GM21423 (cell line): ENCODE measurements at regions not wholly inside any gene's neighbourhood (a gene's known extent, or its start where the extent isn't known, plus 50 kb on each side); places are given as distances from the start of the nearest gene placed in this dataset.

ENCODE experiments used
- ATAC-seq: cut with Tn5 transposase; IDR thresholded peaks from one replicate; pipeline ENCODE4 v1.9.1; 2021; ENCODE audit warnings: mild to moderate bottlenecking, moderate library complexity; ENCODE audit not compliant: unreplicated experiment

- no peak for ATAC-seq
Measured at GRCh38 chr2:111673526-111673925, 210.5 kb downstream of the ANAPC1 start.

- no peak for ATAC-seq
Measured at GRCh38 chr2:111675419-111676194, 208.4 kb downstream of the ANAPC1 start.

GRCh38 chr2:111676291-111676822 lies 207.6 kb downstream of the ANAPC1 start:
- no peak for ATAC-seq

DNA sequence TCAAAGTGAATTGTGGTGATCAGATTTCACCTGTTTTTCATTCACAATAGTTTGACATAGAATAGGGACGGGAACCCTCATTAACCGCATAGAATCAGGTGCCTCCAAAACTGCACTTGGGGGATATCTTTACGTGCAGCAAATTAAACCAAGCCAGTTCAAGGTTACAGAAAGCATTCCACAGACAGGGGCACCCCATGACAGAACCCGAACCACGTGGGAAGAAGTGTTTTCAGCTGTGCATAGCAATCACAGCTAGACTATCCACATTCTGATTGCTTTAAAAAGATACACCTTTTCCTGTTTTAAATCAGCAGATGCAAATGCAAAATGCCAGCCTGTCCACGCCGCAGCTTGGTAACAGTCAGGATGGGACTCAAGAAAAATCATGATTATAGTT lies 205.8 kb downstream of the ANAPC1 start:
- ATAC-seq, result no peak

DNA sequence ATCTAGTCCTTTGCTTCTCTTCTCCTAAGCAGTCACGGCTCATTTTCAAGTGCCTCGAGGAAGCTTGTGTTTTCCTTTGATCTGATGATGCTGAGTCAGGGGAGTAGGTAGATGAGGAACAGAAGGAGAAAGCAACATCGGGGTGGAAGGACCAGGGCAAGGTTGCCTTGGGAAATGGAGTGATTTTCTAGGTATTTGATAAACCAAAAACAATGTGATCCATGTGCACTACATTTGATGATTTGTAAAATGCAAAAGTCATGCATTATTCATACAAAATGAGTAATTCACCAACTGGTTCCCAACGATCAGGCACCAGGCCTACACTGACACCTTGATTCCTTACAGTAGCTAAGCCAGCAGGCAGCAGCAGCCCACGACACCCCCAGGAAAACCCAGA lies 205.3 kb downstream of the ANAPC1 start:
- ATAC-seq, result no peak

GRCh38 chr2:111679202-111679601 lies 204.8 kb downstream of the ANAPC1 start:
- no peak for ATAC-seq

GRCh38 chr2:111684611-111685010 lies 199.4 kb downstream of the ANAPC1 start:
- no peak for ATAC-seq

- no peak for ATAC-seq
Measured at GRCh38 chr2:111685342-111685741, 198.7 kb downstream of the ANAPC1 start.

DNA sequence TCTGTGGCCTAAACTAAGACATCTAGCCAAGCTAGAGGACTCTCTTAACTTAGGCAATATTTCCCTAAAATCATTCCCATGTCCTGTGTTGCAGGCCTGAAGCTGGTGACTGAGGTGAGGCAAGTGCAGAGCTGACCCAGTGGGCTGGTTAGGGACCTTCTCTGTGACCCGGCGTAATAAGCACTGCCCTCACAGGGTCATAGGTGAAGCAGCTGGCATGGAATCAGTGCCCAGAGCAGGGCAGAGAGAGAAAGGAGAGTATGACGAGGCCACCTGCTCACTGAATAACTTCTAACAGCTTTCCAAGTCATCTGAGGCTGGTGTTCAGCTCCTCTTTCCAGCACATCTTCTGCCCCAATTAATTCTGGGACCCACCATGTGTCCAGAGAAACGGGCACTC lies 197.0 kb downstream of the ANAPC1 start:
- ATAC-seq, result no peak

GRCh38 chr2:111687911-111688310 lies 196.1 kb downstream of the ANAPC1 start:
- ATAC-seq, result no peak

DNA sequence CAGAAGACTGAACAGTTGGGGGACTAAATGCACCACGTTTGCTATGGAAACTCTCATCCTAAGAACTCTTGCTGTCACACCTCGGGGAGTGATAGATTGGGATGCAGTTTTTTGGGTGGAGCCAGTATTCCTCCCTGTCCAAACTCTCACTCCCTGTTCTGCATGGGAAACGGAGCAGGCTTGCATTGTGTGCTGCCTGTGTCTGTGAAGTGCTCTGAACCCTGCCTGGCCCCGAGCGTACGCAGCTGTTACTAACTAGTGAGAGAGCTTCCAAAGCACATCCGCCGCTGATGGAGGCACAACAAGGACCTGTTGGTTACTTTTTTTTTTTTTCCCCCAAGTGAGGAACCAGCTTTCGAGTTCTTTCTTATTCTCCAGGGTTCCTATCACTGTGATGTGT lies 195.5 kb downstream of the ANAPC1 start:
- ATAC-seq, result no peak

DNA sequence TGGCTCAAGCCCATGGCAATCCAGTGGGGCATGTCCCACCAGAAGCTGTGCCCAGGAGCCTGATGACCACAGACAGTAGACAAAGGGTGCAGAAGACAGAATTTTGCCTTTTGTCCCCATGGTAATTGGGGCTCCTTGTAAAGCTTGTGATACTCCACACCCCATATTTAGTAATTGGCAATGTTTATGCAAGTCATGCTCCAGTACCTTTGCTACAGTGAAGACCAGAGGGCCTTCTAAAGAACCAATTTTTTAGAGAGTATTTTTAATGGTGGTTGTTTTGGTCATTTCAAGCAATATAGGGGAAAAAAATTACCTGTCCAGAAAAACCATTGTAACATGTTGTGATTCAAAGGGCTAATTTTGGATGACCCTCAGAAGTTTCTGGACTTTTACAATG lies 194.8 kb downstream of the ANAPC1 start:
- no peak for ATAC-seq

GRCh38 chr2:111689941-111690340 lies 194.1 kb downstream of the ANAPC1 start:
- ATAC-seq, result no peak

DNA sequence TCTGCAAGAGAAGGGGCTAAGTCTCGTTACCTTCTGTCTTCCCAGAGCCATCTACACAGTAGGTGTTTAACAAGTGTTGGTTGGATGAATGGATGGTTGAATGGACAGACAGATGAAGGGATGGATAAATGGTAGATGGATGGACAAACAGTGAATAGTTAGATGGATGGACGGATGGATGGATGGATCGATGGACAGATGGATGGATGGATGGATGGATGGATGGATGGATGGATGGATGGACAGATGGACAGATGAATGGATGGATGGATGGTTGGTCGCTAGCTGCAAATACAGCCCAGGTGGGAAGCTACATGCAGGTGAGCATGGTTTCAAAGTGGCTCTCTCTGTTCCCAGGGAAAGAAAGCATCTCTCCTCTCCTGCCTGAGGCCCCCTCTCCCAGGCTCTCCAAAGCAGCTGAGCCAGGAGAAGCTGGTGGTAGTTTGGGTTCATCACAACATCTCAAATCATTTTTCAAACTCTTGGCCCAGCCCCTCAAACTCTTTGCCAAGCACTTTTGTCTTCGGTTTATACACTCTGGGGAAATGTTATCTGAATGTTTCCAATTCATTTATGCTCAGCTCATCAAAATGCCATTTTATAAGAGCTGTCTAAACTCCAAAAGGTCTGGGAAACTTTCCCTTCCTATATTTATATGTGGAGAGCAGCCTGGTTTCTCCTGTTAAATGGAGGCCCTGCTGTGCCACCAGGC lies 192.7 kb downstream of the ANAPC1 start:
- no peak for ATAC-seq

GRCh38 chr2:111692311-111692710 lies 191.7 kb downstream of the ANAPC1 start:
- ATAC-seq, result no peak

DNA sequence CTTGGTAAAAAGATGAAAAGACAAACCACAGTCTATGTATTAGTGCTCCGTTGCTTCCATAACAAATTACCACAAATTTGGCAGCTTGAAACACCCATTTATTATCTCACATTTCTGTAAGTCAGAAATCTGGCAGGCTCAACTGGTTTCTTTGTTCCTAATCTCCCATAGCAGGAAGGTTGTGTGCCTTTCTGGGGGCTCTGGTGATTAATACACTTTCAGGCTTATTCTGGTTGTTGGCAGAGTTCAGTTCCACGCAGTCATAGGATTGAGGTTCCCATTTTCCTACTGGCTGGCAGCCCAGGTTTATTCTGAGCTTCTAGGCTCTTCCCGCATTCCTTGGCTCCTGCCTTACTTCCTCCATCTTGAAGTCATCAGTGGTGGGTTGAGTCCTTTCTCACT lies 189.3 kb downstream of the ANAPC1 start:
- no peak for ATAC-seq

DNA sequence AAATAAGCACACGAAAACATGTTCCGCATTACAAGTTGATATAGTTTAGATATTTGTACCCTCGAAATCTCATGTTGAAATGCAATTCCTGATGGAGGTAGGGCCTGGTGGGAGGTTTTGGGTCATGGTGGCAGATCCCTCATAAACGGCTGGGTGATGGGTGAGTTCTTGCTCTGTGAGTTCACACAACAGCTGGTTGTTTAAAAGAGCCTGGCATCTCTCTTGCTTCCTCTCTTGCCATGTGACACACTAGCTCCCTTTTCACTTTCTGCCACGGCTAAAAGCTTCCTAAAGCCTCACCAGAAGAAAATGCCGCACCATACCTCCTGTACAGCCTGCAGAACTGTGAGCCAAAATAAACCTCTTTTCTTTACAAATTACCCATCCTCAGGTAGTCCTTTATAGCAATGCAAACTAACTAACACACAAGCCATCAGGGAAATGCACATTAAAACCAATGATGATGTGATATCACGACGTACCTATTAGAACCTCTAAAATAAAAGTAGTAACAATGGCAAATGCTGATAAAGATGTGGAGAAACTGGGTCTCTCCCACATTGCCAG lies 188.5 kb downstream of the ANAPC1 start:
- ATAC-seq, result no peak

DNA sequence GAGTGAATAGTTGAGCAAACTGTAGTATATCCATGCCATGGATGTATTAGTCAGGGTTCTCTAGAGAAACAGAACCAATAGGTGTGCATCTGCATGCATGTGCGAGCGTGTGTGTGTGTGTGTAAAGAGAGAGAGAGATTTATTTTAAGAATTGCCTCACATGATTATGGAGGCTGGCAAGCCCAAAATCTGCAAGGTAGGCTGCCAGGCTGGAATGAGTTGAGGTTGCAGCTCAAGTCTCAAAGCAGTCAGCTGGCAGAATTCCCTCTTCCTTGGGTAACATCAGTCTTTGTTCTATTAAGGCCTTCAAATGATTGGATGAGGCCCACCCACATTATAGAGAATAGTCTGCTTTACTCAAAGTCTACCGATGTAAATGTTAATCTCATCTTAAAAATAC lies 187.8 kb downstream of the ANAPC1 start:
- ATAC-seq, result no peak

DNA sequence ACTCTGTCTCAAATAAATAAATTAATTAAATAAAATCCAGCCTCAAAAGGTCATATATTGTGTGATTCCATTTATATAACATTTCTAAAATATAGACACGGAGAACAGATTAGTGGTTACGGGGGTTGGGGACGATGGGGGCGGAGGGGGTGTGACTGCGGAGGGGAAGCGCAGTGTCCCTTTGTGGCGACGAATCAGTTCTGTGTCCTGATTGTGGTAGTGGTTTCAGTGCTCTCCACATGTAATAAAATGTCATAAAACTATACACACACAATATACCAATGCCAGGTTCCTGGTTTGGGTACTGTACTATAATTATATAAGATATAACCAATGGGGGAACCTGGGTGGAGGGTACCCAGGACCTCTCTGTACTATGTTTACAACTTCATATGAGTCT lies 186.4 kb downstream of the ANAPC1 start:
- ATAC-seq, result no peak

DNA sequence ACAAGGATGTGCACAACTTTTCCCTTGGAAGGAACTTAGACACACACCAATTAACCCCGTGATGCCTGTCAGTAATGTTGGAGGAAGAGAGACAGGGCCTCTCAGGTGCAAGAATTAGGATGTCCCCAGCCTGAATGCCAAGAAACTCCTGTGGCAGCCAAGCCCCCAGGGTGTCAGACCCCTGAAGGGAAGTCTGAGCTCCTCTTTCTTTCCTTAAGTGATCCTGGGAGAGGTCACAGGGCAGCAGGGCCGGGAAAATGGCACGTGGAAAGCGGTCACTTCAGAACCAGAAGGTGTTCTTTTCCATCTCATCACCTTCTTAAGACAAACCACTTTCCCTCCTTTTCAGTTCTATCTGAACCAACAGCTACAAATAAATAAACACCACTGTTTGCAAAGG lies 185.9 kb downstream of the ANAPC1 start:
- no peak for ATAC-seq

- ATAC-seq, result peak; percentile 69
Measured at GRCh38 chr2:111698743-111699554, 185.0 kb downstream of the ANAPC1 start.
